ENCODE measurements at regions not wholly inside any gene's neighbourhood (a gene's known extent, or its start where the extent isn't known, plus 50 kb on each side); places are given as distances from the start of the nearest gene placed in this dataset.

DNA sequence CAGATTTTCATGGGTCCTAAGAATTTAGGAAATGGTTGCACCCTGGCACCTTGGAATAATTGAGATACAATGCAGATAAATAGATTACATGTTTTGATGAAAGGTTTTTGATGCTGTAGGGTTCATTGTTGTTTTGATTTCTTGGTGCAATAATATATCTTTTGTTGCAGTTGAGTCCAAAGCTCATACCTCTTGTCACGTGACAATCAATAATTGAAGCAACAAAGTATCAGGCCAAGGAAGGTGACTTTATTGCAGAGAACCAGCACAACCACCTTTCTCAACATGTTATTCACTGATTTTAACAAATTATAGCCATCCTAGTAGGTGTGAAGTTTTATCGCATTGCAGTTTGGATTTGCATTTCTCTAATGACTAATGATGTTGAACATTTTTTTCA is 285.5 kb upstream of the SLCO3A1 start:
- TF ChIP-seq, protein P1, sequence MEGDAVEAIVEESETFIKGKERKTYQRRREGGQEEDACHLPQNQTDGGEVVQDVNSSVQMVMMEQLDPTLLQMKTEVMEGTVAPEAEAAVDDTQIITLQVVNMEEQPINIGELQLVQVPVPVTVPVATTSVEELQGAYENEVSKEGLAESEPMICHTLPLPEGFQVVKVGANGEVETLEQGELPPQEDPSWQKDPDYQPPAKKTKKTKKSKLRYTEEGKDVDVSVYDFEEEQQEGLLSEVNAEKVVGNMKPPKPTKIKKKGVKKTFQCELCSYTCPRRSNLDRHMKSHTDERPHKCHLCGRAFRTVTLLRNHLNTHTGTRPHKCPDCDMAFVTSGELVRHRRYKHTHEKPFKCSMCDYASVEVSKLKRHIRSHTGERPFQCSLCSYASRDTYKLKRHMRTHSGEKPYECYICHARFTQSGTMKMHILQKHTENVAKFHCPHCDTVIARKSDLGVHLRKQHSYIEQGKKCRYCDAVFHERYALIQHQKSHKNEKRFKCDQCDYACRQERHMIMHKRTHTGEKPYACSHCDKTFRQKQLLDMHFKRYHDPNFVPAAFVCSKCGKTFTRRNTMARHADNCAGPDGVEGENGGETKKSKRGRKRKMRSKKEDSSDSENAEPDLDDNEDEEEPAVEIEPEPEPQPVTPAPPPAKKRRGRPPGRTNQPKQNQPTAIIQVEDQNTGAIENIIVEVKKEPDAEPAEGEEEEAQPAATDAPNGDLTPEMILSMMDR (conservative IDR thresholded peaks at IDR 0.05 in 1 of 2, IDR thresholded peaks at IDR 0.05 in 1 of 2; ENCODE audit: low read depth in 1 of 2, low read length in 2 of 2): no peak
- TF ChIP-seq EZH2 (IDR thresholded peaks at IDR 0.05; ENCODE audit: low read length, missing control alignments): no peak
